ENCODE measurements at regions not wholly inside any gene's neighbourhood (a gene's known extent, or its start where the extent isn't known, plus 50 kb on each side); places are given as distances from the start of the nearest gene placed in this dataset.

- DNase-seq (ENCODE audit: low read depth) (peak; percentile 40), FAIRE-seq (no peak)
- no peak for TF ChIP-seq CTCF (IDR thresholded peaks at IDR 0.05; ENCODE audit: insufficient read depth, low read length, severe bottlenecking)
- H3K27me3 ChIP-seq (ENCODE audit: control insufficient read depth, insufficient read depth, low read length): peaks cover 7% of the 10 kb centered on the region
- no peak overlapping the region for H3K4me3 ChIP-seq (ENCODE audit: low read depth, low read length)
- H3K36me3 ChIP-seq (ENCODE audit: control insufficient read depth, insufficient read depth, low read length): no peaks in the 10 kb centered on the region
Measured at GRCh38 chr6:105968603-105969333, 117.4 kb upstream of the PRDM1 start.

- FAIRE-seq (no peak), DNase-seq (ENCODE audit: low read depth) (peak; percentile 41)
- H3K36me3 ChIP-seq (ENCODE audit: control insufficient read depth, insufficient read depth, low read length): no peaks in the 10 kb centered on the region
- H3K4me3 ChIP-seq (ENCODE audit: low read depth, low read length): no peak overlapping the region
- H3K27me3 ChIP-seq (ENCODE audit: control insufficient read depth, insufficient read depth, low read length): peaks cover 8% of the 10 kb centered on the region
- no peak for TF ChIP-seq CTCF (IDR thresholded peaks at IDR 0.05; ENCODE audit: insufficient read depth, low read length, severe bottlenecking)
Measured at GRCh38 chr6:105967917-105968602, 118.1 kb upstream of the PRDM1 start.

- TF ChIP-seq CTCF (IDR thresholded peaks at IDR 0.05; ENCODE audit: insufficient read depth, low read length, severe bottlenecking): no peak
- FAIRE-seq: no peak
- Histone ChIP-seq H3K27me3 (ENCODE audit: control insufficient read depth, insufficient read depth, low read length) (peaks cover 8% of the 10 kb centered on the region), H3K36me3 (ENCODE audit: control insufficient read depth, insufficient read depth, low read length) (no peaks in the 10 kb centered on the region), H3K4me3 (ENCODE audit: low read depth, low read length) (no peak overlapping the region)
- DNase-seq (ENCODE audit: low read depth): no peak
Measured at GRCh38 chr6:105966481-105966880, 119.7 kb upstream of the PRDM1 start.

GRCh38 chr6:105964979-105965760 is 121.0 kb upstream of the PRDM1 start:
- DNase-seq (ENCODE audit: low read depth) (no peak), FAIRE-seq (no peak)
- H3K27me3 ChIP-seq (ENCODE audit: control insufficient read depth, insufficient read depth, low read length): peaks cover 8% of the 10 kb centered on the region
- TF ChIP-seq CTCF (IDR thresholded peaks at IDR 0.05; ENCODE audit: insufficient read depth, low read length, severe bottlenecking): no peak
- no peaks in the 10 kb centered on the region for H3K36me3 ChIP-seq (ENCODE audit: control insufficient read depth, insufficient read depth, low read length)
- no peak overlapping the region for H3K4me3 ChIP-seq (ENCODE audit: low read depth, low read length)

- FAIRE-seq (no peak), DNase-seq (ENCODE audit: low read depth) (no peak)
- no peaks in the 10 kb centered on the region for H3K36me3 ChIP-seq (ENCODE audit: control insufficient read depth, insufficient read depth, low read length)
- no peak for TF ChIP-seq CTCF (IDR thresholded peaks at IDR 0.05; ENCODE audit: insufficient read depth, low read length, severe bottlenecking)
- no peak overlapping the region for H3K4me3 ChIP-seq (ENCODE audit: low read depth, low read length)
- no peaks in the 10 kb centered on the region for H3K27me3 ChIP-seq (ENCODE audit: control insufficient read depth, insufficient read depth, low read length)
Measured at GRCh38 chr6:105954148-105954547, 132.0 kb upstream of the PRDM1 start.

Measured in bronchial epithelial cell (primary cell).